GM12875 (cell line): ENCODE measurements at regions not wholly inside any gene's neighbourhood (a gene's known extent, or its start where the extent isn't known, plus 50 kb on each side); places are given as distances from the start of the nearest gene placed in this dataset.

Experiments
- H3K4me3 ChIP-seq: one replicate; pipeline ENCODE4 v1.5.1; 2011; ENCODE audit warnings: low read depth, low read length, control low read depth
- CTCF ChIP-seq: IDR thresholded peaks from 2 replicates; pipeline ENCODE4 v1.5.1; 2011; ENCODE audit warnings: low read depth, mild to moderate bottlenecking, control low read depth, inconsistent platforms, low read length, moderate library complexity, borderline replicate concordance; ENCODE audit not compliant: insufficient read depth

- H3K4me3 ChIP-seq: no peak overlapping the region
Observed at GRCh38 chr16:55014022-55014421, 83.4 kb downstream of the IRX5 start.

GRCh38 chr16:55015181-55015913 is 84.7 kb downstream of the IRX5 start:
- no peak for TF ChIP-seq CTCF
- no peak overlapping the region for H3K4me3 ChIP-seq

More at GRCh38 chr16:55014022-55014421, 83.4 kb downstream of the IRX5 start:
- no peak for TF ChIP-seq CTCF

- no peak overlapping the region for H3K4me3 ChIP-seq
- TF ChIP-seq CTCF: no peak
Observed at GRCh38 chr16:55016515-55016914, 85.8 kb downstream of the IRX5 start.

- TF ChIP-seq CTCF: no peak
- no peak overlapping the region for H3K4me3 ChIP-seq
Observed at GRCh38 chr16:55017321-55017720, 86.7 kb downstream of the IRX5 start.

- TF ChIP-seq CTCF: no peak
- no peak overlapping the region for H3K4me3 ChIP-seq
Observed at GRCh38 chr16:55018881-55019280, 88.2 kb downstream of the IRX5 start.

- no peak for TF ChIP-seq CTCF
- no peak overlapping the region for H3K4me3 ChIP-seq
Observed at GRCh38 chr16:55019419-55020131, 88.9 kb downstream of the IRX5 start.
